Ishikawa (cell line): ENCODE measurements at regions not wholly inside any gene's neighbourhood (a gene's known extent, or its start where the extent isn't known, plus 50 kb on each side); places are given as distances from the start of the nearest gene placed in this dataset.

ENCODE experiments used
- CEBPB ChIP-seq: IDR thresholded peaks from 2 replicates; pipeline ENCODE4 v1.6.1; 2012
- CREB1 ChIP-seq: IDR thresholded peaks from 2 replicates; pipeline ENCODE4 v1.6.1; 2012; ENCODE audit warnings: low read depth
- EGR1 ChIP-seq: IDR thresholded peaks from 2 replicates; pipeline ENCODE4 v1.6.1; 2012
- EP300 ChIP-seq: IDR thresholded peaks from 2 replicates; pipeline ENCODE4 v1.6.1; 2012; ENCODE audit warnings: borderline replicate concordance
- FOXM1 ChIP-seq: IDR thresholded peaks from 2 replicates; pipeline ENCODE4 v1.6.1; 2012; ENCODE audit warnings: low read depth, borderline replicate concordance
- MAX ChIP-seq: IDR thresholded peaks from 2 replicates; pipeline ENCODE4 v1.6.1; 2012
- NFIC ChIP-seq: IDR thresholded peaks from 2 replicates; pipeline ENCODE4 v1.6.1; 2012
- RAD21 ChIP-seq: IDR thresholded peaks from 2 replicates; pipeline ENCODE4 v1.6.1; 2012; ENCODE audit warnings: low read depth
- REST ChIP-seq: IDR thresholded peaks from 2 replicates; pipeline ENCODE4 v1.6.1; 2012; ENCODE audit warnings: low read depth, mild to moderate bottlenecking
- TAF1 ChIP-seq: IDR thresholded peaks from 2 replicates; pipeline ENCODE4 v1.6.1; 2012; ENCODE audit warnings: low read depth, mild to moderate bottlenecking
- TCF12 ChIP-seq: IDR thresholded peaks from 2 replicates; pipeline ENCODE4 v1.6.1; 2012; ENCODE audit warnings: low read depth
- TEAD4 ChIP-seq: IDR thresholded peaks from 2 replicates; pipeline ENCODE4 v1.6.1; 2012
- USF1 ChIP-seq: IDR thresholded peaks from 2 replicates; pipeline ENCODE4 v1.6.1; 2012
- YY1 ChIP-seq: IDR thresholded peaks from 2 replicates; pipeline ENCODE4 v1.6.1; 2012; ENCODE audit warnings: low read depth
- ZBTB7A ChIP-seq: IDR thresholded peaks from 2 replicates; pipeline ENCODE4 v1.6.1; 2012; ENCODE audit warnings: low read depth

- TF ChIP-seq NFIC: no peak
- no peak for TF ChIP-seq TEAD4
- no peak for TF ChIP-seq USF1
- no peak for TF ChIP-seq REST
- TF ChIP-seq CEBPB: no peak
- TF ChIP-seq ZBTB7A: no peak
- TF ChIP-seq TAF1: no peak
- no peak for TF ChIP-seq CREB1
- TF ChIP-seq MAX: no peak
- no peak for TF ChIP-seq TCF12
Observed at GRCh38 chr2:3108105-3108504, 269.5 kb downstream of the EIPR1 start.

- TF ChIP-seq EP300: no peak
- TF ChIP-seq TEAD4: no peak
- TF ChIP-seq NFIC: no peak
- TF ChIP-seq CREB1: no peak
- no peak for TF ChIP-seq ZBTB7A
- TF ChIP-seq RAD21: no peak
- TF ChIP-seq CEBPB: no peak
- no peak for TF ChIP-seq FOXM1
- no peak for TF ChIP-seq USF1
- no peak for TF ChIP-seq EGR1
- no peak for TF ChIP-seq MAX
- TF ChIP-seq TCF12: no peak
- TF ChIP-seq YY1: no peak
- no peak for TF ChIP-seq TAF1
- TF ChIP-seq REST: no peak
Observed at GRCh38 chr2:3107567-3107966, 270.1 kb downstream of the EIPR1 start.

DNA sequence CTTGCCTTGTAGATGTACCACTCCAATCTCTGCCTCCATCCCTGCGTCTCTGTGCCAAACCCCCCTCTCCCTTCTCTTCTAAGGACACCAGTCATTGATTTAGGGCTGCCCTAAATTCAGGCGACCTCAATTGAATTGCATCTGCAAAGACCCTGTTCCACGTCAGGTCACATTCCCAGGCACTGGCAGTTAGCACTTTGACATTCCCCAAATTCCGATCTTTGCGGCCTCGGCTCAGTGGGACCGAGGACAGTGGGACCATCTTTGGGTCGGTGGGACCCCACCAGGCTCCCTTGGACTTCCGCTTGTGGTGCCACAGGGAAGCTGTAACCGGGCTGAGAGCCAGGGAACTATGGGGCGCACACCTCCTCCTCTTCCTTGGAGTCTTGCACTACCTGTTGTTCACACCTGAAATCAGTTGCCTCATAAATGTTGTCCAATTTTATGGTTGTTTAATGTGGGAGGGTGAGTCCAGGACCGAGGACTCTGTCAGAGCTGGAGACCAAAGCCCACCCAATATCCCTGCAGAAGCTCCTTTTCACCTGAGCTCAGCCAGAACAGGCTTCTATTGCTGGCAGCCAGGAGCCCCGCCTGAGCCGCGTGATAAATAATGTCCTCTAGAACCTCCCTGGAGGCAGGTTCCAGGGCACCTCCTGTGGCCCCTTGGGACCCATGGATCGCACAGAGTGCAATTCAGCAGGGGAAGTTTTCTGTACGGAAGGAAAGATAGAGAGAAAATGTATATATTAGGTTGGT is 271.6 kb downstream of the EIPR1 start:
- TF ChIP-seq CEBPB: no peak
- TF ChIP-seq REST: no peak
- TF ChIP-seq TCF12: no peak
- no peak for TF ChIP-seq MAX
- no peak for TF ChIP-seq TAF1
- TF ChIP-seq FOXM1: no peak
- TF ChIP-seq YY1: no peak
- no peak for TF ChIP-seq EGR1
- TF ChIP-seq NFIC: no peak
- no peak for TF ChIP-seq CREB1
- no peak for TF ChIP-seq RAD21
- no peak for TF ChIP-seq ZBTB7A
- TF ChIP-seq USF1: no peak
- TF ChIP-seq TEAD4: no peak
- TF ChIP-seq EP300: no peak

DNA sequence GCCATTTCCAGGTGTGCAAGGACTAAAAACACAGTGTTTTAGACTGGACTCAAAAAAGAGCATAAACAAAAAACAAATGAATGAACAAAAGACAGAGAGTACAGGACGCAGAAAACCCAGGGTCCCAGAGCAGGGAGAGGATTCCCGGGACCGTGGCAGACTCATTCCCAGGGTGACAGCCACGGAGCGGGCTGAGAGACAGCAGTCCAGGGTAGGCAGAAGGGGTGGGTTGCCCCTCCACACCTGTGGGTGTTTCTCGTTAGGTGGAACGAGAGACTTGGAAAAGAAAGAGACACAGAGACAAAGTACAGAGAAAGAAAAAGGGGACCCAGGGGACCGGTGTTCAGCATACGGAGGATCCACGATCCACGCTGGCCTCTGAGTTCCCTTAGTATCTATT is 273.4 kb downstream of the EIPR1 start:
- TF ChIP-seq TEAD4 (no peak), TAF1 (no peak), FOXM1 (no peak), USF1 (no peak), MAX (no peak), NFIC (no peak), CEBPB (no peak), RAD21 (no peak), EP300 (no peak), REST (no peak), TCF12 (no peak), ZBTB7A (no peak), YY1 (no peak), EGR1 (no peak), CREB1 (no peak)
